ENCODE measurements at regions not wholly inside any gene's neighbourhood (a gene's known extent, or its start where the extent isn't known, plus 50 kb on each side); places are given as distances from the start of the nearest gene placed in this dataset.

- Histone ChIP-seq H3K4me3 (no peak overlapping the region), H3K36me3 (no peaks in the 10 kb centered on the region), H3K4me1 (no peaks in the 10 kb centered on the region), H3K9me3 (replicated peaks) (no peaks in the 10 kb centered on the region), H3K27me3 (ENCODE audit: low read depth) (peaks cover 57% of the 10 kb centered on the region), H3K27ac (replicated peaks) (no peak overlapping the region)
- TF ChIP-seq CTCF (IDR thresholded peaks at IDR 0.05; ENCODE audit: borderline replicate concordance), result no peak
- no peak for DNase-seq
- intact Hi-C loops (cut with micrococcal nuclease), result no loop called here
Observed at GRCh38 chr5:2393556-2393955, 357.9 kb downstream of the IRX2 start.

GRCh38 chr5:2391566-2391965 lies 359.9 kb downstream of the IRX2 start:
- peaks cover 67% of the 10 kb centered on the region for H3K27me3 ChIP-seq (ENCODE audit: low read depth)
- DNase-seq, result no peak
- H3K27ac ChIP-seq (replicated peaks), result no peak overlapping the region
- no peak for TF ChIP-seq CTCF (IDR thresholded peaks at IDR 0.05; ENCODE audit: borderline replicate concordance)
- no peaks in the 10 kb centered on the region for H3K36me3 ChIP-seq
- no peak overlapping the region for H3K4me3 ChIP-seq
- H3K4me1 ChIP-seq, result no peaks in the 10 kb centered on the region
- intact Hi-C loops (cut with micrococcal nuclease), result no loop called here
- H3K9me3 ChIP-seq (replicated peaks), result no peaks in the 10 kb centered on the region

- no peak overlapping the region for H3K27ac ChIP-seq (replicated peaks)
- intact Hi-C loops (cut with micrococcal nuclease), result no loop called here
- peaks cover 71% of the 10 kb centered on the region for H3K27me3 ChIP-seq (ENCODE audit: low read depth)
- no peaks in the 10 kb centered on the region for H3K9me3 ChIP-seq (replicated peaks)
- no peak overlapping the region for H3K4me3 ChIP-seq
- no peak for DNase-seq
- no peaks in the 10 kb centered on the region for H3K4me1 ChIP-seq
- no peaks in the 10 kb centered on the region for H3K36me3 ChIP-seq
- TF ChIP-seq CTCF (IDR thresholded peaks at IDR 0.05; ENCODE audit: borderline replicate concordance), result no peak
Observed at GRCh38 chr5:2391021-2391420, 360.5 kb downstream of the IRX2 start.

GRCh38 chr5:2388571-2388970 lies 362.9 kb downstream of the IRX2 start:
- DNase-seq, result no peak
- no peaks in the 10 kb centered on the region for H3K36me3 ChIP-seq
- no peak for TF ChIP-seq CTCF (IDR thresholded peaks at IDR 0.05; ENCODE audit: borderline replicate concordance)
- intact Hi-C loops (cut with micrococcal nuclease), result no loop called here
- H3K4me3 ChIP-seq, result no peak overlapping the region
- H3K9me3 ChIP-seq (replicated peaks), result no peaks in the 10 kb centered on the region
- H3K27me3 ChIP-seq (ENCODE audit: low read depth), result peaks cover 78% of the 10 kb centered on the region
- no peaks in the 10 kb centered on the region for H3K4me1 ChIP-seq
- no peak overlapping the region for H3K27ac ChIP-seq (replicated peaks)

- no peak for DNase-seq
- Histone ChIP-seq H3K27me3 (ENCODE audit: low read depth) (peaks cover 78% of the 10 kb centered on the region), H3K4me1 (no peaks in the 10 kb centered on the region), H3K36me3 (no peaks in the 10 kb centered on the region), H3K9me3 (replicated peaks) (no peaks in the 10 kb centered on the region), H3K4me3 (no peak overlapping the region), H3K27ac (replicated peaks) (no peak overlapping the region)
- TF ChIP-seq CTCF (IDR thresholded peaks at IDR 0.05; ENCODE audit: borderline replicate concordance), result no peak
- intact Hi-C loops (cut with micrococcal nuclease), result no loop called here
Observed at GRCh38 chr5:2387634-2388325, 363.7 kb downstream of the IRX2 start.

Data from left ventricle myocardium inferior (tissue), 1 donor.